Endodermal cell (in vitro differentiated cells): ENCODE measurements at regions not wholly inside any gene's neighbourhood (a gene's known extent, or its start where the extent isn't known, plus 50 kb on each side); places are given as distances from the start of the nearest gene placed in this dataset.

Experiments
- DNase-seq: peaks from one replicate; pipeline ENCODE4 v3.0.0-alpha.2; 2017
- H3K27ac ChIP-seq: 2 replicates; pipeline ENCODE4 v1.5.1; 2013; ENCODE audit warnings: mild to moderate bottlenecking, low read depth, low read length, moderate library complexity
- H3K27me3 ChIP-seq: 2 replicates; pipeline ENCODE4 v1.6.1; 2013; ENCODE audit warnings: mild to moderate bottlenecking, low read length, moderate library complexity; ENCODE audit not compliant: insufficient read depth, control insufficient read depth, poor library complexity, severe bottlenecking
- H3K36me3 ChIP-seq: 2 replicates; pipeline ENCODE4 v1.7.0; 2013; ENCODE audit warnings: mild to moderate bottlenecking, low read length, moderate library complexity; ENCODE audit not compliant: control insufficient read depth, insufficient read depth
- H3K4me1 ChIP-seq: one replicate; pipeline ENCODE4 v1.7.0; 2013; ENCODE audit warnings: low read length; ENCODE audit not compliant: control insufficient read depth, insufficient read depth
- H3K4me3 ChIP-seq: 2 replicates; pipeline ENCODE4 v1.5.1; 2013; ENCODE audit warnings: mild to moderate bottlenecking, low read length, moderate library complexity
- H3K9ac ChIP-seq: 2 replicates; pipeline ENCODE4 v1.6.1; 2013; ENCODE audit warnings: mild to moderate bottlenecking, low read length, moderate library complexity; ENCODE audit not compliant: poor library complexity, severe bottlenecking; ENCODE audit errors: extremely low read depth
- H3K9me3 ChIP-seq: 2 replicates; pipeline ENCODE4 v1.6.1; 2013; ENCODE audit warnings: mild to moderate bottlenecking, low read length, moderate library complexity; ENCODE audit not compliant: control insufficient read depth
- H3K27ac Mint-ChIP-seq: 2 replicates; pipeline ENCODE4 v1.8.0; 2020; ENCODE audit warnings: mixed read lengths
- H3K27me3 Mint-ChIP-seq: 2 replicates; pipeline ENCODE4 v1.8.0; 2021; ENCODE audit warnings: mild to moderate bottlenecking, mixed read lengths; ENCODE audit not compliant: insufficient read depth
- H3K36me3 Mint-ChIP-seq: 2 replicates; pipeline ENCODE4 v1.8.0; 2020; ENCODE audit warnings: low read depth, mixed read lengths
- H3K4me1 Mint-ChIP-seq: 2 replicates; pipeline ENCODE4 v1.8.0; 2020; ENCODE audit warnings: mixed read lengths
- H3K4me3 Mint-ChIP-seq: 2 replicates; pipeline ENCODE4 v1.8.0; 2020; ENCODE audit warnings: mild to moderate bottlenecking, moderate library complexity, mixed read lengths
- H3K9me3 Mint-ChIP-seq: 2 replicates; pipeline ENCODE4 v1.8.0; 2020; ENCODE audit warnings: mild to moderate bottlenecking, mixed read lengths
- WGBS, 2 experiments: methylation state at CpG; one replicate each; pipeline versions ENCODE4 v1.1.5 to v1.1.7; 2013; ENCODE audit warnings: missing lambda C conversion rate in 2 of 2, mixed read lengths in 1 of 2; ENCODE audit not compliant: insufficient coverage in 1 of 2, insufficient read length in 1 of 2; 5-methylcytosine and 5-hydroxymethylcytosine counted together
- TF ChIP-seq, protein P1 (sequence below): fragments of 200-600 bp; sonication (generic); conservative IDR thresholded peaks from 2 replicates; pipeline ENCODE4 v1.5.0; 2021; ENCODE audit warnings: antibody characterized with exemption, mild to moderate bottlenecking

DNA sequence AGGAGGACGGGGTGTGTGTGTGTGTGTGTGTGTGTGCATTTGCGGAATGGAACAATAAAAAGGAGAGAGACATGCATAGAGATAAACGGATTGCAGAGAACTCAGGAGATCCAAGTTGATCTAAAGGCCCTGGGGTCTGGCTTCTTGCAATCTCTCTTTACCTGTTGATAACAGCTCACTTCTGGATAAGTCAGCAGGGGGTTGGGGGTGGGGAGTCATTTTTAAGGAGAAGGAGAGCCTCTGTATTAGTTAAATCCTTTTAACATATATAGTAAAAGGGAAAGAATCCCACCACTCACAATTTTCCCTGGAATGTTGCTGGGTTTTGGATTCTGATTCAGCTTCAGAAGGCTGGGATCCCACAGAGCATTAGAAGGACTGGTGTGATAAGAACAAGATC lies 87.5 kb upstream of the MITF start:
- WGBS, 2 experiments: 72 to 100% methylated on average over 1 to 3 of the region's 3 CpGs
- Histone ChIP-seq H3K27me3 (peaks cover 70% of the 10 kb centered on the region), H3K9ac (no peak overlapping the region), H3K4me1 (no peaks in the 10 kb centered on the region), H3K36me3 (no peaks in the 10 kb centered on the region), H3K9me3 (peaks cover 5% of the 10 kb centered on the region), H3K4me3 (no peak overlapping the region), H3K27ac (no peak overlapping the region)
- Mint-ChIP-seq H3K4me3 (no peak overlapping the region), H3K4me1 (peaks cover 27% of the 10 kb centered on the region), H3K36me3 (no peaks in the 10 kb centered on the region), H3K27ac (no peak overlapping the region), H3K9me3 (peaks cover 3% of the 10 kb centered on the region), H3K27me3 (peaks cover 57% of the 10 kb centered on the region)
- TF ChIP-seq, protein P1, sequence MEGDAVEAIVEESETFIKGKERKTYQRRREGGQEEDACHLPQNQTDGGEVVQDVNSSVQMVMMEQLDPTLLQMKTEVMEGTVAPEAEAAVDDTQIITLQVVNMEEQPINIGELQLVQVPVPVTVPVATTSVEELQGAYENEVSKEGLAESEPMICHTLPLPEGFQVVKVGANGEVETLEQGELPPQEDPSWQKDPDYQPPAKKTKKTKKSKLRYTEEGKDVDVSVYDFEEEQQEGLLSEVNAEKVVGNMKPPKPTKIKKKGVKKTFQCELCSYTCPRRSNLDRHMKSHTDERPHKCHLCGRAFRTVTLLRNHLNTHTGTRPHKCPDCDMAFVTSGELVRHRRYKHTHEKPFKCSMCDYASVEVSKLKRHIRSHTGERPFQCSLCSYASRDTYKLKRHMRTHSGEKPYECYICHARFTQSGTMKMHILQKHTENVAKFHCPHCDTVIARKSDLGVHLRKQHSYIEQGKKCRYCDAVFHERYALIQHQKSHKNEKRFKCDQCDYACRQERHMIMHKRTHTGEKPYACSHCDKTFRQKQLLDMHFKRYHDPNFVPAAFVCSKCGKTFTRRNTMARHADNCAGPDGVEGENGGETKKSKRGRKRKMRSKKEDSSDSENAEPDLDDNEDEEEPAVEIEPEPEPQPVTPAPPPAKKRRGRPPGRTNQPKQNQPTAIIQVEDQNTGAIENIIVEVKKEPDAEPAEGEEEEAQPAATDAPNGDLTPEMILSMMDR: no peak
- DNase-seq: peak; percentile 62

DNA sequence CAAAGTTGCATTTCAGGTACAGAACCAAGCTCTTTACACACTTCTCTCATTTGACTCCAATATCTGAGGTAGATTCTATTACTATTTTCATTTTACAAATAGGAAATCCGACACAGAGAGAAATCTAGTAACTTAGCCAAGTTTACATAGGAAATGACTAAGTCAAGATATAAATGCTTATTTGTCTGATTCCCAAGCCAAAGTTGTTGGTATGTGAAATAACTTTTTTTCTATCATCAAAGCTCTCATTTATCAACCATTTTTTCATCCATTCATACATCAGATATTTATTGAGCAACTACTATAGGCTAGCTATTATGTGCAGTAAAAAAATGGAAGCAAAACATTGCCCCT lies 89.2 kb upstream of the MITF start:
- Mint-ChIP-seq H3K27ac (no peak overlapping the region), H3K36me3 (no peaks in the 10 kb centered on the region), H3K9me3 (no peaks in the 10 kb centered on the region), H3K27me3 (peaks cover 58% of the 10 kb centered on the region), H3K4me1 (peaks cover 27% of the 10 kb centered on the region), H3K4me3 (no peak overlapping the region)
- Histone ChIP-seq H3K36me3 (no peaks in the 10 kb centered on the region), H3K9ac (no peak overlapping the region), H3K4me1 (no peaks in the 10 kb centered on the region), H3K4me3 (no peak overlapping the region), H3K9me3 (no peaks in the 10 kb centered on the region), H3K27me3 (peaks cover 63% of the 10 kb centered on the region), H3K27ac (no peak overlapping the region)
- DNase-seq: no peak
- WGBS, 2 experiments: 92% methylated on average over 1 of the region's 1 CpG; no CpG with 5 or more reads in 1 of the 2 experiments
- TF ChIP-seq, protein P1: no peak

DNA sequence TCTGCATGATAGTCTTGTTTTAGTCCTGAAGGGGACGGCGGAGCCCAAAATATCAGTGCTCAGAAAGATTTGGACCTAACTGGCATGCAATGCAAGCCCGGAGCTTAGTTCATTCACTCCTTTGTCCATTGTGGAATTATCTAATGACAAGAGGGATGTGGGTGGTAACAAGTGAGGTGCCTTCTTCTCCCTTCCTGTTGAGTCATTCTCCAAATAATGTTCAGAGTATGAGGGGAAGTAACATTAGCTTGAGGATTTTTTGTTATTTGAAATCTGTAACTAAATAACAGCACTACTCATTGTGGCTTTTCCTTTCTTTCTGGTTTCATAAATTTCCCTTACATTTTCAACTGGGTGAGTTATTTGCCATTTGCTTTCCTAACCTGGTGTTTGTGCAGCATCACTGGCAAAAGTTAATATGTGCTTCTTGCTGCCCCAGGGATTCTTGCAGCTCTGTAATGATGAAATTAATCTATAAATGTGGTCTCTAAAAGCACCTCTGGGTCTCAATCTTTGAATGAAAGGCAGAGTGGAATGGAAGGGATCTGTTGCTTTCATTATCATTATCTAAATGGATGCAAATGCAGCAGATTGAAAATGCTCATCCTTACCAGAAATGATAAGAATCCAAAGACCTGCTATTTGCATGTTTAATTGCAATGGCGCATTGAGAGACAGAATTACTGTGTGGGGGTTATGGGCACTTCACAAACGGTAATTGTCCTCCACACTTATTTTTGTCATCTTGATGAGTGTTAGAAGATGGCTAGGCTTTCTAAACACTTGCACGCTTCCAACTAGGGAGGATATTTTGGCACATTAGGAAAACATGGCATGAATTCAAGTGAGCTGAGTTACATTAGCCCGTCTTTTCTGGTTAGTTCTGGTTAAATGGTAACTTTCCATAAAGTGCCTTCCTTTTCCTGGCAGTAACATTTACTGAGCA lies 89.9 kb upstream of the MITF start:
- H3K27ac ChIP-seq: no peak overlapping the region
- WGBS, 2 experiments: 91 to 100% methylated on average over 3 to 7 of the region's 7 CpGs

More for the DNA sequence above, 89.9 kb upstream of the MITF start:
- Mint-ChIP-seq H3K36me3 (no peaks in the 10 kb centered on the region), H3K9me3 (no peaks in the 10 kb centered on the region), H3K27ac (no peak overlapping the region), H3K27me3 (peaks cover 57% of the 10 kb centered on the region), H3K4me1 (peaks cover 27% of the 10 kb centered on the region), H3K4me3 (no peak overlapping the region)
- Histone ChIP-seq H3K9me3 (no peaks in the 10 kb centered on the region), H3K36me3 (no peaks in the 10 kb centered on the region), H3K9ac (no peak overlapping the region), H3K4me3 (no peak overlapping the region), H3K4me1 (no peaks in the 10 kb centered on the region), H3K27me3 (peaks cover 59% of the 10 kb centered on the region)
- DNase-seq: no peak
- TF ChIP-seq, protein P1: no peak
